ENCODE measurements at regions not wholly inside any gene's neighbourhood (a gene's known extent, or its start where the extent isn't known, plus 50 kb on each side); places are given as distances from the start of the nearest gene placed in this dataset.

- peak; percentile 27; the same call in 1 of the 2 replicates for TF ChIP-seq CTCF (conservative IDR thresholded peaks at IDR 0.05; ENCODE audit: low read length)
- no peak for TF ChIP-seq EZH2phosphoT487 (IDR thresholded peaks at IDR 0.05; ENCODE audit: borderline replicate concordance, low read depth, low read length)
Observed at GRCh38 chr3:194245975-194246561, 105.1 kb downstream of the CPN2 start.
